ENCODE measurements at regions not wholly inside any gene's neighbourhood (a gene's known extent, or its start where the extent isn't known, plus 50 kb on each side); places are given as distances from the start of the nearest gene placed in this dataset.

GRCh38 chr2:104487366-104487765 is 366.5 kb upstream of the POU3F3 start:
- no peak for DNase-seq
- 63 to 71% (median 68%) methylated on average over 4 of the region's 4 CpGs for WGBS, 4 donors
- intact Hi-C loops (cut with DNase I), result no loop called here
- H3K27ac ChIP-seq, result no peak overlapping the region
- H3K36me3 ChIP-seq (replicated peaks in 1 of 2), result no peaks in the 10 kb centered on the region
- no peak for TF ChIP-seq POLR2A (IDR thresholded peaks at IDR 0.05)
- no peaks in the 10 kb centered on the region for H3K9me3 ChIP-seq (replicated peaks in 1 of 3)
- H3K4me1 ChIP-seq (replicated peaks in 1 of 2), result no peaks in the 10 kb centered on the region
- no peaks in the 10 kb centered on the region for H3K27me3 ChIP-seq
- no peak overlapping the region for H3K4me3 ChIP-seq

- intact Hi-C loops (cut with DNase I), result no loop called here
- no peaks in the 10 kb centered on the region for H3K4me1 ChIP-seq (replicated peaks in 1 of 2)
- H3K36me3 ChIP-seq (replicated peaks in 1 of 2), result no peaks in the 10 kb centered on the region
- no peak overlapping the region for H3K4me3 ChIP-seq
- H3K27ac ChIP-seq, result no peak overlapping the region
- DNase-seq, result no peak
- TF ChIP-seq, protein P1, sequence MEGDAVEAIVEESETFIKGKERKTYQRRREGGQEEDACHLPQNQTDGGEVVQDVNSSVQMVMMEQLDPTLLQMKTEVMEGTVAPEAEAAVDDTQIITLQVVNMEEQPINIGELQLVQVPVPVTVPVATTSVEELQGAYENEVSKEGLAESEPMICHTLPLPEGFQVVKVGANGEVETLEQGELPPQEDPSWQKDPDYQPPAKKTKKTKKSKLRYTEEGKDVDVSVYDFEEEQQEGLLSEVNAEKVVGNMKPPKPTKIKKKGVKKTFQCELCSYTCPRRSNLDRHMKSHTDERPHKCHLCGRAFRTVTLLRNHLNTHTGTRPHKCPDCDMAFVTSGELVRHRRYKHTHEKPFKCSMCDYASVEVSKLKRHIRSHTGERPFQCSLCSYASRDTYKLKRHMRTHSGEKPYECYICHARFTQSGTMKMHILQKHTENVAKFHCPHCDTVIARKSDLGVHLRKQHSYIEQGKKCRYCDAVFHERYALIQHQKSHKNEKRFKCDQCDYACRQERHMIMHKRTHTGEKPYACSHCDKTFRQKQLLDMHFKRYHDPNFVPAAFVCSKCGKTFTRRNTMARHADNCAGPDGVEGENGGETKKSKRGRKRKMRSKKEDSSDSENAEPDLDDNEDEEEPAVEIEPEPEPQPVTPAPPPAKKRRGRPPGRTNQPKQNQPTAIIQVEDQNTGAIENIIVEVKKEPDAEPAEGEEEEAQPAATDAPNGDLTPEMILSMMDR (IDR thresholded peaks at IDR 0.05), result no peak
- TF ChIP-seq POLR2A (IDR thresholded peaks at IDR 0.05), result no peak
- 45 to 83% (median 52%) methylated on average over 1 of the region's 1 CpG for WGBS, 4 donors
- H3K27me3 ChIP-seq, result no peaks in the 10 kb centered on the region
- H3K9me3 ChIP-seq (replicated peaks in 1 of 3), result no peaks in the 10 kb centered on the region
Observed at GRCh38 chr2:104493698-104494097, 360.2 kb upstream of the POU3F3 start.

- 75 to 88% (median 84%) methylated on average over 6 of the region's 6 CpGs for WGBS, 4 donors
- intact Hi-C loops (cut with DNase I), result no loop called here
- H3K36me3 ChIP-seq (replicated peaks in 1 of 2), result no peaks in the 10 kb centered on the region
- no peaks in the 10 kb centered on the region for H3K4me1 ChIP-seq (replicated peaks in 1 of 2)
- no peak overlapping the region for H3K27ac ChIP-seq
- no peak for DNase-seq
- no peak overlapping the region for H3K4me3 ChIP-seq
- no peaks in the 10 kb centered on the region for H3K27me3 ChIP-seq
- TF ChIP-seq POLR2A (IDR thresholded peaks at IDR 0.05), result no peak
- TF ChIP-seq, protein P1 (IDR thresholded peaks at IDR 0.05), result no peak
- no peaks in the 10 kb centered on the region for H3K9me3 ChIP-seq (replicated peaks in 1 of 3)
Observed at GRCh38 chr2:104501342-104501741, 352.6 kb upstream of the POU3F3 start.

- H3K36me3 ChIP-seq (replicated peaks in 1 of 2), result no peaks in the 10 kb centered on the region
- TF ChIP-seq POLR2A (IDR thresholded peaks at IDR 0.05), result no peak
- TF ChIP-seq, protein P1 (IDR thresholded peaks at IDR 0.05), result no peak
- WGBS, 4 donors, result 77 to 86% (median 80%) methylated on average over 14 of the region's 14 CpGs
- no peaks in the 10 kb centered on the region for H3K9me3 ChIP-seq (replicated peaks in 1 of 3)
- H3K4me3 ChIP-seq, result no peak overlapping the region
- no peaks in the 10 kb centered on the region for H3K4me1 ChIP-seq (replicated peaks in 1 of 2)
- H3K27ac ChIP-seq, result no peak overlapping the region
- intact Hi-C loops (cut with DNase I), result no loop called here
- no peaks in the 10 kb centered on the region for H3K27me3 ChIP-seq
- no peak for DNase-seq
Observed at GRCh38 chr2:104501929-104502328, 352.0 kb upstream of the POU3F3 start.

DNA sequence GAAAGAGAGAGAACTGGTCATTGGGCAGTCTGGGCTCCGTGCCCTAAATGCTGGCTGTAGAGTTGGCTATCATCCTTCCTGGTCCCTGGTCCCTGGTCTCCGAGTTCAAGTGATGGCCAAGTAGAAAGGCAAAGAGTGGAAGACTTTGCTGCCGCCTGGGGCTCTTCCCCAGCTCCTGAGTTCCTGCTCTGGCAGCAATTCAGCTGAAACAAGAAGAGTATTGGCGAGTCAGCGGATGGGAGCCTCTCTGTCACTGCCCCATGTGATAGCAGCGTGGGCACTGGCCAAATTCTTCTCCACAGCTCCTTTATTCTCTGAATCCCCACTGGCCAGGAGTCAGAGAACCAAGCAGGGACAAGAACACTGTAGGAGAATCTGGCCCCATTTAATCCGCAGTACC is 351.0 kb upstream of the POU3F3 start:
- intact Hi-C loops (cut with DNase I), result no loop called here
- 56 to 76% (median 66%) methylated on average over 7 of the region's 7 CpGs for WGBS, 4 donors

More for the DNA sequence above, 351.0 kb upstream of the POU3F3 start:
- H3K27me3 ChIP-seq, result no peaks in the 10 kb centered on the region
- no peak overlapping the region for H3K4me3 ChIP-seq
- no peak for DNase-seq
- TF ChIP-seq, protein P1 (IDR thresholded peaks at IDR 0.05), result no peak
- no peak for TF ChIP-seq POLR2A (IDR thresholded peaks at IDR 0.05)
- H3K27ac ChIP-seq, result no peak overlapping the region
- H3K9me3 ChIP-seq (replicated peaks in 1 of 3), result no peaks in the 10 kb centered on the region
- H3K36me3 ChIP-seq (replicated peaks in 1 of 2), result no peaks in the 10 kb centered on the region
- no peaks in the 10 kb centered on the region for H3K4me1 ChIP-seq (replicated peaks in 1 of 2)
